ENCODE measurements at regions not wholly inside any gene's neighbourhood (a gene's known extent, or its start where the extent isn't known, plus 50 kb on each side); places are given as distances from the start of the nearest gene placed in this dataset.
A peak's percentile ranks its signal among the peaks of the same experiment; 100 is the strongest.
"Not testable (repeated sequence)": the region's sequence is repeated elsewhere in the genome, so short reads cannot be mapped to it uniquely, and the experiment has no call there.

- DNase-seq (ENCODE audit: low spot score), result not testable (repeated sequence)
These were observed 54.8 kb upstream of the ZNF30 start for GRCh38 chr19:34871911-34872310.

- DNase-seq (ENCODE audit: low spot score), result no peak
These were observed 59.1 kb upstream of the ZNF30 start for GRCh38 chr19:34867631-34868030.

GRCh38 chr19:34865225-34865624 lies 61.5 kb upstream of the ZNF30 start:
- not testable (repeated sequence) for DNase-seq (ENCODE audit: low spot score)

GRCh38 chr19:34859823-34860736 lies 66.6 kb upstream of the ZNF30 start:
- DNase-seq (ENCODE audit: low spot score), result not testable (repeated sequence)

DNA sequence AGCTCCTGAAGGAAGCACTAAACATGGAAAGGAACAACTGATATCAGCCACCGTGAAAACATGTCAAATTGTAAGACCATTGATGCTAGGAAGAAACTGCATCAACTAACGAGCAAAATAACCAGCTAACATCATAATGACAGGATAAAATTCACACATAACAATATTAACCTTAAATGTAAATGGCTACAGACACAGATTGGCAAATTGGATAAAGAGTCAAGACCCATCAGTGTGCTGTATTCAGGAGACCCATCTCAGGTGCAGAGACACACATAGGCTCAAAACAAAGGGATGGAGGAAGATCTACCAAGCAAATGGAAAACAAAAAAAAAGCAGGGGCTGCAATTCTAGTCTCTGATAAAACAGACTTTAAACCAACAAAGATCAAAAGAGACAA lies 67.4 kb upstream of the ZNF30 start:
- not testable (repeated sequence) for DNase-seq (ENCODE audit: low spot score)

DNA sequence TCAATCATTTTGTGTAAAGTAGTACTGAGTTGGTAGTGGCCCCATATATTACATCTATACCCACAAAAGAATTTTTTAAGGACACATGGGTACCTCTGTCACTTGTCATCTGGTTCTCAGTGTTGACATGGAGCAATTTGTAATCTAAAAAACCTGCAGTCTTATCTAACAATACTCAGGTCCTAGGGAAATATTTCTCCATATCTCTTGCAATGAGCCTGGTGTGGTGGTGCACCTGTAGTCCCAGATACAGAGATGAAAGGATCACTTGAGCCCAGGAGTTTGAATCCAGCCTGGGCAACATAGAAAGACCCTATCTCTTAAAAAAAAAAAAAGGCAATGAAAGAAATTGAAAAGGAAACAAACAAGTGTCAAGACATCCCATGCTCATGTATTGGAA lies 70.7 kb upstream of the ZNF30 start:
- DNase-seq (ENCODE audit: low spot score), result no peak

- DNase-seq (ENCODE audit: low spot score), result no peak
These were observed 73.3 kb upstream of the ZNF30 start for GRCh38 chr19:34853369-34853768.

GRCh38 chr19:34852669-34853068 lies 74.0 kb upstream of the ZNF30 start:
- DNase-seq (ENCODE audit: low spot score), result no peak

- no peak for DNase-seq (ENCODE audit: low spot score)
These were observed 75.4 kb upstream of the ZNF30 start for GRCh38 chr19:34851277-34851804.

DNA sequence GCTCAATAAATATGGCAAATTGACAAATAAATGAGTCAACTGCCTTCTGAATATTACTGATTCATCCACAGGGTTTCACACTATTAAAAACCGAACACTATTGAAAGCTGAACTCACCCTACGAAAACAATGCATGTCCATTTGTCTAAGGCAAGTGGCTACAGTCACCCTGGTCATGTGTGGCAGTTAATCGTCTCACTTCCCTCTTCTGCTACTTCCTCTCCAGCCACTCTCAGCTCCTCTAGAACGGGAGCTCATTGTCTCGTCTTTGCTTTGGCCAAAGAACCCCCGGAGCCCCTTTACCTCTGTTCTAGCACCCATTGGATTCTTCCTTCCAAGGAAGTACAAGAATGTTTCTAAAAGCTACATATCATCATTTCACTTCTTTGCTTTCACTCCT lies 74.4 kb upstream of the ZNF599 start:
- DNase-seq (ENCODE audit: low spot score), result no peak

DNA sequence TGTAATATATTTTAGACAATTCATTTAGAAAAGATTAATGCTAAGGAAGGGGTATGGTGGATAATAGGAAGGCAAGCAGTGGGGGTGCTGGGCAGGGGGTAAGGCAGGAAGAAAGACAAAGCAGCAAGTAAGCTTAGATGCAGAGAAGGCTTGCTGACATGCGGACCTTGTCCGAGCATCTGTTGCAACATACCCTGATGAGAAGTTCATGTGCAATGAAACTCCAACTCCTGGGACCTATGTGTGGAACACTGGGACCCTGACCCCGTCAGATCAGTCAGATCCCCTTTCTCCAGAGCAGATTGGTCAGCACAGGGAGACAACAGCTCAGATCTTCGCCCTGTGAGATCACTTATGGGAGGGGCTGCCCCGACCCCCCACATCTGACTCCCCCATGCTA lies 71.3 kb upstream of the ZNF599 start:
- DNase-seq (ENCODE audit: low spot score), result no peak

GRCh38 chr19:34841780-34842179 lies 68.8 kb upstream of the ZNF599 start:
- DNase-seq (ENCODE audit: low spot score), result no peak

- peak; percentile 35 for DNase-seq (ENCODE audit: low spot score)
These were observed 65.9 kb upstream of the ZNF599 start for GRCh38 chr19:34838753-34839431.

DNA sequence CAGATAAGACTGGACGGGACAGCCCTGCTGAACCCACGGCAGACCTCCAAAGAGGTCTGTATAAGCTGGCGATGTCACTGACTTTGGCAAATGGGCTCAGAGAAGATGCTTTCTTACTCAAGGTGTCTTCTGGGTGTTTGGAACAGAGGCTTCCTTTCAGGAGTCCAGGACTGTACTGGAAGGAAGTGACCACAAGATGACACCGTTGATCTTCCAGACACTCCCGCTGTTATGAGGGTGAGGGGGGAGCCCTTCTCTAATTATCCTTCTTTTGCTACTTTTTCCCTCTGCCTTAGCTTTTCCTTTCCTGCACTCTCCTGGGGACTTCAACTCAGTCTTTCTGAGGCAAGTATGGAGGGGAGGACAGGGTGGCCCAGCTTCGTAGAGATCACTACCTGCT lies 65.2 kb upstream of the ZNF599 start:
- peak; percentile 30 for DNase-seq (ENCODE audit: low spot score)

GRCh38 chr19:34837262-34837661 lies 64.2 kb upstream of the ZNF599 start:
- no peak for DNase-seq (ENCODE audit: low spot score)

DNA sequence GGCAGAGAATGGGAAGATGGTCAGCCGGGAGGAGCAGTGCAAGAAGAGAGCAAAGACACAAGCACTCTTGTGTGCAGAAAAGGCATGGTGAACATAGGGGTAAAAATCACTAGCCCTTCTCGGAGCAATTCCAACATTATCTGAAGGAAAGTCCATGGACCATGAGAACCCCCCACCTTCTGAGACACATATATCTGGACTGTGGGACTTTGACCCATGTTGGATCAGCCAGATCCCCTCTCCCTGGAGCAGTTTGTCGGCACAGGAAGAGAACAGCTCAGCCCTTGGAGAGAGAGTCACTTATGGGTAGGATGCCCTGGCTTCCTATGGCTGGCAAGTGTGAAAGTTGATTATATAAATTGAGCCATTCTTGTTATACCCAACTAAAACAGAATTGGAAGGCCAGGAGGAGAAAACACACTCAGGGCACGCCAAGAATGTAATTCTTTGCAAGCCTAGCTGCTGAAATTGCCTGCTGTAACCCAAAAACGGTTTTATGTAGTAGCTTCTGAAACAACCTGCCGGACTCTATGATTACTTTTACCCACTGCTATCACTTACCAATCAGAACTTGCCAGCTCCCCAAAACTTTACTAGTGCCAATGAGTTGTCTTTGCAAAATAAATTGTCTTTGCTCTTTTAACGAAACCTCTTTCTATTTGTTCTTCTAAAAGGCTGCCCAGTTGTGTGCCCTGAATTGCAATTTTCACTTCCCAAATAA lies 62.8 kb upstream of the ZNF599 start:
- no peak for DNase-seq (ENCODE audit: low spot score)

GRCh38 chr19:34834472-34835061 lies 61.6 kb upstream of the ZNF599 start:
- DNase-seq (ENCODE audit: low spot score), result no peak

DNA sequence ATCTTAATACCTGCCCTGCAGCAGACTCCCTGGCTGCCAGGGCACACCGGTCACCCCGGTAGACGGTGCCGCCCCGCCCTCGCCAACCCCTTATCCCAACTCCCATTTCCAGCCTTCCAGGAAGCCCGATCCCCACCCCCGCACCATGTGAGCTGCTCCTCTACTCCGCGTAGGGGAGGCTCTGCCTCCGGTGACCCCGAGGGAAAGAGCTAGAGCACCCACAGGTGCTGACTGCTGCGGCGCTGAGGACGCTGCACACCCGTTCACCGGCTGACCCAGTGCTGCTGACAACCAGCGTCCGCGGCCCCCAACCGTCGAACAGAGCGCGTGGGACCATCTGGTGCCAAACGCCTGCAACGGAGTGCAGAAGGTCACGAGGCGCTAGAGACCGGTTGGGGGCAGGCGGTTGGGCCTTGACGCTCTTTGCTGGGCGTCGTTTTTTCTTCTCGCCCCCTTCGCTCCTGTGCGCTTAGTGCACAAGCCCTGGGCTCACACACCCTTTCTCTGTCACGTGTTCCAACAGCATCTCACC lies 59.6 kb upstream of the ZNF599 start:
- no peak for DNase-seq (ENCODE audit: low spot score)

- no peak for DNase-seq (ENCODE audit: low spot score)
These were observed 58.7 kb upstream of the ZNF599 start for GRCh38 chr19:34831714-34832113.

GRCh38 chr19:34828156-34828555 lies 55.1 kb upstream of the ZNF599 start:
- DNase-seq (ENCODE audit: low spot score), result no peak

GRCh38 chr19:34825212-34825611 lies 52.2 kb upstream of the ZNF599 start:
- no peak for DNase-seq (ENCODE audit: low spot score)

- no peak for DNase-seq (ENCODE audit: low spot score)
These were observed 51.7 kb upstream of the ZNF599 start for GRCh38 chr19:34824686-34825085.

Measured in HuH-7 (cell line).